Body of pancreas (tissue), 4 donors: ENCODE measurements at regions not wholly inside any gene's neighbourhood (a gene's known extent, or its start where the extent isn't known, plus 50 kb on each side); places are given as distances from the start of the nearest gene placed in this dataset.

Experiments used
- CTCF ChIP-seq, 7 experiments: fragments of 450-650 bp in 4 of 7; fragments of 200-600 bp in 3 of 7; sonication (generic) in 3 of 7; IDR thresholded peaks; one replicate each; pipeline ENCODE4 v1.5.1; 2016 to 2019; ENCODE audit warnings: antibody characterized with exemption in 7 of 7
- POLR2A ChIP-seq, 3 donors: fragments of 450-650 bp; IDR thresholded peaks; one replicate each; pipeline ENCODE4 v1.6.1; 2016; ENCODE audit warnings: antibody characterized with exemption in 3 of 3, mild to moderate bottlenecking in 2 of 3

GRCh38 chr2:145341536-145341935 lies 821.6 kb upstream of the ZEB2 start:
- TF ChIP-seq CTCF (IDR thresholded peaks at IDR 0.05) (no peak), POLR2A (IDR thresholded peaks at IDR 0.05) (no peak)
